ENCODE measurements at regions not wholly inside any gene's neighbourhood (a gene's known extent, or its start where the extent isn't known, plus 50 kb on each side); places are given as distances from the start of the nearest gene placed in this dataset.

- H3K36me3 Mint-ChIP-seq (ENCODE audit: low read depth): no peaks in the 10 kb centered on the region
- DNase-seq (no peak), ATAC-seq (no peak)
- TF ChIP-seq, protein P1, sequence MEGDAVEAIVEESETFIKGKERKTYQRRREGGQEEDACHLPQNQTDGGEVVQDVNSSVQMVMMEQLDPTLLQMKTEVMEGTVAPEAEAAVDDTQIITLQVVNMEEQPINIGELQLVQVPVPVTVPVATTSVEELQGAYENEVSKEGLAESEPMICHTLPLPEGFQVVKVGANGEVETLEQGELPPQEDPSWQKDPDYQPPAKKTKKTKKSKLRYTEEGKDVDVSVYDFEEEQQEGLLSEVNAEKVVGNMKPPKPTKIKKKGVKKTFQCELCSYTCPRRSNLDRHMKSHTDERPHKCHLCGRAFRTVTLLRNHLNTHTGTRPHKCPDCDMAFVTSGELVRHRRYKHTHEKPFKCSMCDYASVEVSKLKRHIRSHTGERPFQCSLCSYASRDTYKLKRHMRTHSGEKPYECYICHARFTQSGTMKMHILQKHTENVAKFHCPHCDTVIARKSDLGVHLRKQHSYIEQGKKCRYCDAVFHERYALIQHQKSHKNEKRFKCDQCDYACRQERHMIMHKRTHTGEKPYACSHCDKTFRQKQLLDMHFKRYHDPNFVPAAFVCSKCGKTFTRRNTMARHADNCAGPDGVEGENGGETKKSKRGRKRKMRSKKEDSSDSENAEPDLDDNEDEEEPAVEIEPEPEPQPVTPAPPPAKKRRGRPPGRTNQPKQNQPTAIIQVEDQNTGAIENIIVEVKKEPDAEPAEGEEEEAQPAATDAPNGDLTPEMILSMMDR (IDR thresholded peaks at IDR 0.05): no peak
- H3K4me1 Mint-ChIP-seq (ENCODE audit: low read depth): no peaks in the 10 kb centered on the region
- H3K4me3 Mint-ChIP-seq: no peak overlapping the region
- peaks cover 12% of the 10 kb centered on the region for H3K27me3 Mint-ChIP-seq
- intact Hi-C loops (cut with micrococcal nuclease): no loop called here
- H3K9me3 Mint-ChIP-seq: no peaks in the 10 kb centered on the region
- no peak overlapping the region for H3K27ac Mint-ChIP-seq
- CTCF ChIA-PET: no interaction called here
- POLR2A ChIA-PET: no interaction called here
Observed at GRCh38 chr2:240197462-240198139, 57.1 kb upstream of the OTOS start.

DNA sequence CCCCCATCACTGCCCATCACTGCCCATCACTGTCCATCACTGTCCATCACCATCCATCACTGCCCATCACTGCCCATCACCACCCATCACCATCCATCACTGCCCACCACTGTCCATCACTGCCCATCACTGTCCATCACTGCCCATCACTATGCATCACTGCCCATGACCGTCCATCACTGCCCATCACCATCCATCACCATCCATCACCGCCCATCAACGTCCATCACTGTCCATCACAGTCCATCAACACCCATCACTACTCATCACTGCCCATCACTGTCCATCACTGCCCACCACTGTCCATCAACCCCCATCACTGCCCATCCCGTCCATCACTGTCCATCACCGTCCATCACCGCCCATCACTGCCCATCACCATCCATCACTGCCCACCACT lies 57.8 kb upstream of the OTOS start:
- no peak for ATAC-seq
- ChIA-PET CTCF (no interaction called here), POLR2A (no interaction called here)
- TF ChIP-seq, protein P1 (IDR thresholded peaks at IDR 0.05): no peak
- intact Hi-C loops (cut with micrococcal nuclease): no loop called here
- Mint-ChIP-seq H3K27me3 (peaks cover 16% of the 10 kb centered on the region), H3K4me3 (no peak overlapping the region), H3K27ac (no peak overlapping the region), H3K36me3 (ENCODE audit: low read depth) (no peaks in the 10 kb centered on the region), H3K4me1 (ENCODE audit: low read depth) (no peaks in the 10 kb centered on the region), H3K9me3 (no peaks in the 10 kb centered on the region)
- DNase-seq: no peak

DNA sequence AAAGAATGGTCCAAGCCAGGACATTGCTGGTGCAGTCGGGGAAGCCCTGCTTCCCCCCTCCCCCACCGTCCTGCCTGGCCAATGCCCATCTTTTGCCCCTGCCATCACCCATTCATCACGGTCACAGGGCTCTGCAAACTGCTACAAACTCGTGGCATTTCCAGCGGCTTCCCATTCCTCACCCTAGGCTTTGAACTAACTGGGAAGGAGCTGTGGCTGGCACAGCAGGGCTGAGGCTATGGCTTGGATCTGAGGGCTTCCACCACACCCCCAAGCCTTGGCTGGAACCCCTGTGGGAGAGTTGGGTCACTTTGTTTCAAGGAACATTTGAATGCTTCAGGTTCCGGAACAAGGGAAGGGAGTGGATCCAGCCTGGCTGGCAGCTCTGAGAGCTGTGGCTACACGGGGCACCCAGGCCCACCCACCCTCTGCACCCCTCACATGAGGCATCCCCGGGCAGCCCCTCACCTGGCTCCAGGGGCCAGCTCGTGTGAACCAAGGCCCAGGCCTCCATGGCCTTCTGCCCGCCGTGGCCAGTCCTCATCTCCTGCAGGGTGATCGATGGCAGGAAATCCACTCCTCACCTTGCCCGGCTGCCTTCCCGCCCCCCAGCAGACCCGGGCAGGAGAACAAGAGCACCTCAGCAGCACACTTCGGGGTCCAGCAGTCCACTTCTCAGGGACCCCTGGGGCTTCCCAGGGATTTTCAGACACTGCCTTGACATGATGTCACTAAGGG lies 58.8 kb upstream of the OTOS start:
- no peak overlapping the region for H3K27ac Mint-ChIP-seq
- H3K27me3 Mint-ChIP-seq: peaks cover 17% of the 10 kb centered on the region
- DNase-seq: no peak
- TF ChIP-seq, protein P1 (IDR thresholded peaks at IDR 0.05): no peak
- no peak overlapping the region for H3K4me3 Mint-ChIP-seq
- ATAC-seq: no peak
- intact Hi-C loops (cut with micrococcal nuclease): no loop called here
- H3K4me1 Mint-ChIP-seq (ENCODE audit: low read depth): no peaks in the 10 kb centered on the region
- CTCF ChIA-PET: no interaction called here
- no peaks in the 10 kb centered on the region for H3K36me3 Mint-ChIP-seq (ENCODE audit: low read depth)
- POLR2A ChIA-PET: no interaction called here
- no peaks in the 10 kb centered on the region for H3K9me3 Mint-ChIP-seq

GRCh38 chr2:240200230-240201051 lies 60.0 kb upstream of the OTOS start:
- Mint-ChIP-seq H3K36me3 (ENCODE audit: low read depth) (no peaks in the 10 kb centered on the region), H3K4me1 (ENCODE audit: low read depth) (peaks cover 4% of the 10 kb centered on the region), H3K27ac (no peak overlapping the region), H3K27me3 (peaks cover 17% of the 10 kb centered on the region), H3K9me3 (no peaks in the 10 kb centered on the region), H3K4me3 (no peak overlapping the region)
- TF ChIP-seq, protein P1 (IDR thresholded peaks at IDR 0.05): no peak
- DNase-seq (no peak), ATAC-seq (no peak)
- intact Hi-C loops (cut with micrococcal nuclease): no loop called here
- ChIA-PET CTCF (no interaction called here), POLR2A (interaction anchor here (0.7 kb wide), 1 partner anchor 12 kb away, joined by 3 read pairs; no protein-coding TSS in a partner anchor)

DNA sequence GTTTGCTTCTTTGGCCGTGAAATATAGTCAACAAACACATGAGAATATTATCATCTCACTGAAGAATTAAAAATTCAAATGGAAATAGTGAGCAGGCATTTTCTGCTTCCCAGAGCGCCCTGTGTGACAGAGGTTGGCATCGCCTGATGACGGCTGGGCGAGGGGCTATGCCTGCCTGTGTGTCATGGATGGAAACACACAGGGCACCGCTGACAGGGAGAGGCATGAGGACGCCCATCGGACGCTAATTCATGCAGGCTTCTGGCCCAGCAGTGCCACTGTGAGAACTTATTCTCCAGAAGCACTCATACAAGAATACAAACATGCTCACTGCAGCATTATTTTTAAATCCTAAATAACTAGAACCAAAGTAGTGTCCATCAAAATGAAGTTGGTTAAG lies 61.4 kb upstream of the OTOS start:
- CTCF ChIA-PET: no interaction called here
- ATAC-seq (no peak), DNase-seq (no peak)
- peaks cover 2% of the 10 kb centered on the region for H3K9me3 Mint-ChIP-seq
- H3K27me3 Mint-ChIP-seq: peaks cover 17% of the 10 kb centered on the region
- H3K36me3 Mint-ChIP-seq (ENCODE audit: low read depth): no peaks in the 10 kb centered on the region
- POLR2A ChIA-PET: no interaction called here
- TF ChIP-seq, protein P1 (IDR thresholded peaks at IDR 0.05): no peak
- intact Hi-C loops (cut with micrococcal nuclease): no loop called here
- H3K4me1 Mint-ChIP-seq (ENCODE audit: low read depth): peaks cover 6% of the 10 kb centered on the region
- no peak overlapping the region for H3K4me3 Mint-ChIP-seq
- no peak overlapping the region for H3K27ac Mint-ChIP-seq

Measured in activated CD8-positive, alpha-beta T cell treated with anti-CD3 and anti-CD28 coated beads for 36 hours (primary cell).